Adipocyte (in vitro differentiated cells): ENCODE measurements at regions not wholly inside any gene's neighbourhood (a gene's known extent, or its start where the extent isn't known, plus 50 kb on each side); places are given as distances from the start of the nearest gene placed in this dataset.

Experiments used
- DNase-seq: peaks from one replicate; pipeline ENCODE4 v3.0.0-alpha.2; 2015; ENCODE audit warnings: low read depth
- H3K27me3 ChIP-seq: replicated peaks from 2 replicates; pipeline ENCODE4 v1.7.0; 2013; ENCODE audit warnings: mild to moderate bottlenecking, low read length, moderate library complexity; ENCODE audit not compliant: control insufficient read depth, insufficient read depth
- H3K36me3 ChIP-seq: 2 replicates; pipeline ENCODE4 v1.7.0; 2013; ENCODE audit warnings: low read length, mild to moderate bottlenecking, moderate library complexity; ENCODE audit not compliant: control insufficient read depth, insufficient read depth, severe bottlenecking
- H3K4me1 ChIP-seq: 2 replicates; pipeline ENCODE4 v1.7.0; 2013; ENCODE audit warnings: mild to moderate bottlenecking, low read length, moderate library complexity; ENCODE audit not compliant: control insufficient read depth, insufficient read depth
- H3K4me3 ChIP-seq: 2 replicates; pipeline ENCODE4 v1.7.0; 2013; ENCODE audit warnings: mild to moderate bottlenecking, low read length, moderate library complexity
- H3K9ac ChIP-seq: 2 replicates; pipeline ENCODE4 v1.7.0; 2013; ENCODE audit warnings: mild to moderate bottlenecking, low read length, moderate library complexity
- H3K9me3 ChIP-seq: 2 replicates; pipeline ENCODE4 v1.7.0; 2013; ENCODE audit warnings: mild to moderate bottlenecking, low read length, moderate library complexity; ENCODE audit not compliant: control insufficient read depth

DNA sequence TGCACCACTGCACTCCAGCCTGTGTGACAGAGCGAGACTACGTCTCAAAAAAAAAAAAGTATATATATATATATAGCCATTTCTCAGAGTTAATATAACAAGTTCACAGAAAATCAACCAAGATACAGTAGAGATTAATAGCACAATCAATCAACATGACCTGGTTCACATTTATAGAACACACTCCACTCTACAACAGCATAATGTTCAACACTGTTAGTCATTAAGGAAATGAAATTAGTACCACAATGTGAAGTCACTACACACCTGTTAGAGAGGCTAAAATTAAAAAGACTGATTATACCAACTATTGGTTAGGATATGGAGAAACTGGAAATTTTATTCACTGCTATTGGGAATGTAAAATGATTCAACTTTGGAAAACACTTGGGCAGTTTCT lies 387.7 kb downstream of the QKI start:
- Histone ChIP-seq H3K9me3 (no peaks in the 10 kb centered on the region), H3K9ac (no peak overlapping the region), H3K4me1 (peaks cover 17% of the 10 kb centered on the region), H3K36me3 (no peaks in the 10 kb centered on the region), H3K27me3 (no peaks in the 10 kb centered on the region), H3K4me3 (no peak overlapping the region)
- DNase-seq = no peak

- Histone ChIP-seq H3K9me3 (no peaks in the 10 kb centered on the region), H3K9ac (no peak overlapping the region), H3K4me1 (peaks cover 26% of the 10 kb centered on the region), H3K27me3 (no peaks in the 10 kb centered on the region), H3K4me3 (no peak overlapping the region), H3K36me3 (no peaks in the 10 kb centered on the region)
- DNase-seq = no peak
These were observed 382.9 kb downstream of the QKI start for GRCh38 chr6:163797296-163797845.

DNA sequence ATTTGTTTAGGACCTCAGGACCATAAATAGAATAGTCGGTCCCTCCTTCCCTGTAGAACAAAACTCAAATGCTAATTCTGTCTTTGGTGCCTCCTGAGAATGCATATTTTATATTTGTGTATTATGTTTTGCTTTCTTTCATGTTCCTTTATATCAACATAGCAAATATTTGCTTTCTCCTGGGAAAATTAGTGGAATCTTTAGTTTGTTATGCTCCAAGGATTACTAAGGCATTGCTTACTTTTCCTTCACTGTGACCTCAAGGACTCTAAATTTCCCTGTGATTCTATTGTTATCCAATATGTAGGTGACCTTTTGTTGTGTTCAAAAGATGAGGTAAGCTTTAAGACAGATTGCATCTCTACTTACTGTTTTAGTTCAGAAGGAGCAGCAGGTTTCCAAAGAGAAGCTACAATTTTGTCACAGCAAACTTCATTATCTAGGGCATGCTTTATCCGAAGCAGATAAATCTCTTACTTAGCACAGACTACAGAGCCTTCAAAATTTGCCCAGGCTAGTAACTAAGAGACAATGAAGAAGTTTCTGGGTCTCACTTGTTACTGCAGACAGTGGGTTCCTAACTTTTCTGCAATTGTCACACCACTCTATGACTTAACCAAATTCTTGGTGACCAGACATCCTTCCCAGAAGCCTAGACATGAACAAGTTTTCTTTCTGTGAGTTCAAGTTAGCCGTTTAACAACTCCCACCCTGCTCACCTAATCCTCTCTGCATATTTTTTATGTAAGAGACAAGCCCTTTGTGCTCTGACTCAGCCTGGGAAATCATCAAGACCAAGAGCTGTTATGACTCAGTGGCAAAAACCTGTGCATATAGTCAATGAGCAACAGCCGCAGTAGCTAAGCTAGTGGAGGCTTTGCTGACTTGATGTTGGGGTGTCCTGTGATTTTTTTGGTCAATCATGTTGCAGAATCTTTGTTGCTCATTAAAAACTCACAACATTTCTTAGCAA lies 378.8 kb downstream of the QKI start:
- no peak overlapping the region for H3K9ac ChIP-seq
- no peaks in the 10 kb centered on the region for H3K9me3 ChIP-seq
- no peak overlapping the region for H3K4me3 ChIP-seq
- DNase-seq = peak; percentile 85
- no peaks in the 10 kb centered on the region for H3K27me3 ChIP-seq
- peaks cover 34% of the 10 kb centered on the region for H3K4me1 ChIP-seq
- no peaks in the 10 kb centered on the region for H3K36me3 ChIP-seq

- H3K4me1 ChIP-seq = peaks cover 22% of the 10 kb centered on the region
- H3K36me3 ChIP-seq = no peaks in the 10 kb centered on the region
- peak; percentile 85 for DNase-seq
- peak overlapping the region; percentile 22 for H3K4me3 ChIP-seq
- no peaks in the 10 kb centered on the region for H3K27me3 ChIP-seq
- H3K9me3 ChIP-seq = no peaks in the 10 kb centered on the region
- peak overlapping the region; percentile 46 for H3K9ac ChIP-seq
These were observed 375.8 kb downstream of the QKI start for GRCh38 chr6:163790266-163790840.

GRCh38 chr6:163789199-163789810 lies 374.8 kb downstream of the QKI start:
- Histone ChIP-seq H3K36me3 (no peaks in the 10 kb centered on the region), H3K9me3 (no peaks in the 10 kb centered on the region), H3K27me3 (no peaks in the 10 kb centered on the region), H3K4me3 (no peak overlapping the region), H3K4me1 (peaks cover 22% of the 10 kb centered on the region), H3K9ac (no peak overlapping the region)
- no peak for DNase-seq

- DNase-seq = no peak
- Histone ChIP-seq H3K9ac (no peak overlapping the region), H3K9me3 (peaks cover 3% of the 10 kb centered on the region), H3K4me1 (peaks cover 8% of the 10 kb centered on the region), H3K36me3 (no peaks in the 10 kb centered on the region), H3K4me3 (no peak overlapping the region), H3K27me3 (no peaks in the 10 kb centered on the region)
These were observed 372.6 kb downstream of the QKI start for GRCh38 chr6:163786995-163787671.

- Histone ChIP-seq H3K4me1 (no peaks in the 10 kb centered on the region), H3K36me3 (no peaks in the 10 kb centered on the region), H3K9me3 (peaks cover 3% of the 10 kb centered on the region), H3K9ac (no peak overlapping the region), H3K4me3 (no peak overlapping the region), H3K27me3 (no peaks in the 10 kb centered on the region)
- DNase-seq = no peak
These were observed 368.0 kb downstream of the QKI start for GRCh38 chr6:163782436-163783003.

GRCh38 chr6:163780994-163781393 lies 366.5 kb downstream of the QKI start:
- no peak overlapping the region for H3K4me3 ChIP-seq
- H3K9me3 ChIP-seq = peaks cover 3% of the 10 kb centered on the region
- H3K4me1 ChIP-seq = no peaks in the 10 kb centered on the region
- no peaks in the 10 kb centered on the region for H3K27me3 ChIP-seq
- no peak for DNase-seq
- H3K36me3 ChIP-seq = no peaks in the 10 kb centered on the region
- no peak overlapping the region for H3K9ac ChIP-seq

DNA sequence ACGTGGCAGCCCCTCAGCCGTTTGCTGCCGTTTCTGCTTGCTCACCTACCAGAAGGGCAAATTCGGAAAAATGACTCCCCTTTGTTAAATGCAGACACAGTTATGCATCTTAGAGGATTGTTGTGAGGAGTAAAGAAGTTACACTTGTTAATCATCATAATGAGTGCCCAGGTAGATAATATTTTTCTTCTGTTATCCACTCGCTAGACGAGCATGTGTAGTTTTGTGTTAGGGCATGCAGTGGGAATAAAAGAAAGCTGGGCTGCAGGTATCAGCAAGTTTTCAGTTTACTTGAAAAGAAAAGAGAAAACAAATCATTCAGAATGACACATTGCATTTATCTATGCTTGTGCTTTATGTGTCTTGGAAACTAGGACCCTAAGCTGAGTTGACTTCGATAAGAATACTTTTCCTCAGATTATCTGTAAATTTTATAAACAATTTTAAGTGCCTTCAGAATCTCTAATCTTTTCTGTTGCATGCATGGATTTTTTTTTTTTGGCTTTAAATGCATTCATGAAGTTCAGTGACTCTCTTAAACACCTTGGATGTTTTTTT lies 365.3 kb downstream of the QKI start:
- H3K27me3 ChIP-seq = no peaks in the 10 kb centered on the region
- H3K9ac ChIP-seq = no peak overlapping the region
- no peak overlapping the region for H3K4me3 ChIP-seq
- H3K4me1 ChIP-seq = no peaks in the 10 kb centered on the region
- DNase-seq = no peak
- no peaks in the 10 kb centered on the region for H3K36me3 ChIP-seq
- H3K9me3 ChIP-seq = peaks cover 3% of the 10 kb centered on the region

- H3K4me1 ChIP-seq = no peaks in the 10 kb centered on the region
- no peak overlapping the region for H3K9ac ChIP-seq
- H3K36me3 ChIP-seq = no peaks in the 10 kb centered on the region
- no peak overlapping the region for H3K4me3 ChIP-seq
- no peaks in the 10 kb centered on the region for H3K27me3 ChIP-seq
- H3K9me3 ChIP-seq = no peaks in the 10 kb centered on the region
- DNase-seq = no peak
These were observed 363.2 kb downstream of the QKI start for GRCh38 chr6:163777716-163778115.
